Neural crest cell (in vitro differentiated cells): ENCODE measurements at regions not wholly inside any gene's neighbourhood (a gene's known extent, or its start where the extent isn't known, plus 50 kb on each side); places are given as distances from the start of the nearest gene placed in this dataset.

Source experiments
- DNase-seq: peaks from one replicate; pipeline ENCODE4 v3.0.0; 2021; ENCODE audit warnings: low read depth, mixed read lengths, low spot score
- H3K27ac Mint-ChIP-seq: one replicate; pipeline ENCODE4 v1.8.0; 2021; ENCODE audit warnings: mild to moderate bottlenecking, mixed read lengths; ENCODE audit not compliant: unreplicated experiment
- H3K27me3 Mint-ChIP-seq: 2 replicates; pipeline ENCODE4 v1.8.0; 2021; ENCODE audit warnings: low read depth, mild to moderate bottlenecking, mixed read lengths
- H3K36me3 Mint-ChIP-seq: 2 replicates; pipeline ENCODE4 v1.8.0; 2021; ENCODE audit warnings: low read depth, mild to moderate bottlenecking, mixed read lengths
- H3K4me1 Mint-ChIP-seq: 2 replicates; pipeline ENCODE4 v1.8.0; 2021; ENCODE audit warnings: mixed read lengths
- H3K4me3 Mint-ChIP-seq: one replicate; pipeline ENCODE4 v1.8.0; 2021; ENCODE audit warnings: mild to moderate bottlenecking, mixed read lengths
- H3K9me3 Mint-ChIP-seq: 2 replicates; pipeline ENCODE4 v1.8.0; 2021; ENCODE audit warnings: mixed read lengths
- TF ChIP-seq, protein P1 (sequence below): fragments of 200-600 bp; sonication (generic); conservative IDR thresholded peaks from 2 replicates; pipeline ENCODE4 v1.5.0; 2021; ENCODE audit warnings: antibody characterized with exemption, mild to moderate bottlenecking

DNA sequence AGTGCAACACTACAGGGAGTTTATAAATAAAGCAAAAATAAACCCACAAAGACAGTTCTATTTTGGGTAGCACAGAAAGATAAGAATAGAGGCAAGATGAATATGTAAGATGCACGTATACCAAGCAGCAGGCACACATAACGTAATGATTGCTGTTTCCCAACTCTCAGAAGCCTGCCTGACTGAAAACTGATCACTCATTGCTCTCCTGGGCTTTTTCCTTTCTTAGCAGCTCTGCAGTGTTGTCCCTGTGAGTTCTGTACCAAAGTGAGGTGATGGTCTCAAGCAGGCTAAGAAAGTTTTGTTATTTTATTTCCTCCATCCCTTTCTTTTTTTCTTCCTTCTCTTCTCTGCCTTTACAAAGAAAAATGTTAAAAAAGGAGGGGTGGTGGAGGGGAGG is 522.0 kb upstream of the MAN1A1 start:
- no peak for DNase-seq
- H3K4me1 Mint-ChIP-seq = no peaks in the 10 kb centered on the region
- H3K9me3 Mint-ChIP-seq = no peaks in the 10 kb centered on the region
- H3K27ac Mint-ChIP-seq = no peak overlapping the region
- no peak overlapping the region for H3K4me3 Mint-ChIP-seq
- H3K36me3 Mint-ChIP-seq = no peaks in the 10 kb centered on the region
- TF ChIP-seq, protein P1, sequence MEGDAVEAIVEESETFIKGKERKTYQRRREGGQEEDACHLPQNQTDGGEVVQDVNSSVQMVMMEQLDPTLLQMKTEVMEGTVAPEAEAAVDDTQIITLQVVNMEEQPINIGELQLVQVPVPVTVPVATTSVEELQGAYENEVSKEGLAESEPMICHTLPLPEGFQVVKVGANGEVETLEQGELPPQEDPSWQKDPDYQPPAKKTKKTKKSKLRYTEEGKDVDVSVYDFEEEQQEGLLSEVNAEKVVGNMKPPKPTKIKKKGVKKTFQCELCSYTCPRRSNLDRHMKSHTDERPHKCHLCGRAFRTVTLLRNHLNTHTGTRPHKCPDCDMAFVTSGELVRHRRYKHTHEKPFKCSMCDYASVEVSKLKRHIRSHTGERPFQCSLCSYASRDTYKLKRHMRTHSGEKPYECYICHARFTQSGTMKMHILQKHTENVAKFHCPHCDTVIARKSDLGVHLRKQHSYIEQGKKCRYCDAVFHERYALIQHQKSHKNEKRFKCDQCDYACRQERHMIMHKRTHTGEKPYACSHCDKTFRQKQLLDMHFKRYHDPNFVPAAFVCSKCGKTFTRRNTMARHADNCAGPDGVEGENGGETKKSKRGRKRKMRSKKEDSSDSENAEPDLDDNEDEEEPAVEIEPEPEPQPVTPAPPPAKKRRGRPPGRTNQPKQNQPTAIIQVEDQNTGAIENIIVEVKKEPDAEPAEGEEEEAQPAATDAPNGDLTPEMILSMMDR = no peak
- H3K27me3 Mint-ChIP-seq = no peaks in the 10 kb centered on the region

DNA sequence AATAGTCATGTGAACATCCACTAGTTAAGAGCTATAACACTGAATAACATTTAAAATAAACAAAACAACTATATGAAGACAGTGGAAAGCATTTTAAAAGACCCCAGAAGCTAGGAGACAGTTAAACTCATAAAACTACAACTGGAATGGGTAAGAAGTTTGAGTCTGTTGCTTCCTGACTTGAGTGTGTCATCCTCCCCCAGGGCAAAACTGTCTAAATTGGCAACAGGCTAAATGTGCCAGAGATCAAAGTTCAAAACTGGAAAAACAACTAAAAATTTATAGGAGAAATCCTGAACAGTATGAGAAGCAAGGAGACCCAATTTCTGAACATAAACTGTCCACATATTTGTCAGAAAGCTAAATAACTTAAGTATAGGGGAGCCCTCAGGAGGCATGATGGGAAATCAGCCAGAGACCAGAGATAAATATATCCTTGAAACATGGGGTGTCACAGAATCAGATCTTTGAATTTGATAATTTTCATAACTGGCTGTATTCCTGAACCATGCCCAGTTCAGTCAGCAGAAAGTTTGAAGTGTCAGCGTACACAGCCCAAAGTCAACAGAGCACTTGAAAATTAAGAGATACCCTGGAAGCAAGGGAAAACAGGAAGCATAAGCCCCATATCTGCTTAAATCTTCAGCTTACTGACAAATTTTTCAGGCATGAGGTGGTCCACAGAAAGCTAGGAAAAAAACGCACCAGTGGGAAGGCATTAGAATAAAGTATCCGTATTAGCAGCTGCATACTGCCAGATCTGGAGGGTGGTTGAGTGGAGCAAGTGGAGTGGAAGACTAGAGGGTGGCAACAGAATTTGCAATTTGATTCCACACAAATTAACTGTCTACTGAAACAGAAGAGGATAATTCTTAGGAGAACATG is 516.1 kb upstream of the MAN1A1 start:
- Mint-ChIP-seq H3K27ac (no peak overlapping the region), H3K27me3 (no peaks in the 10 kb centered on the region), H3K4me3 (no peak overlapping the region), H3K36me3 (peaks cover 3% of the 10 kb centered on the region), H3K4me1 (no peaks in the 10 kb centered on the region), H3K9me3 (peaks cover 3% of the 10 kb centered on the region)
- TF ChIP-seq, protein P1 = no peak
- no peak for DNase-seq

DNA sequence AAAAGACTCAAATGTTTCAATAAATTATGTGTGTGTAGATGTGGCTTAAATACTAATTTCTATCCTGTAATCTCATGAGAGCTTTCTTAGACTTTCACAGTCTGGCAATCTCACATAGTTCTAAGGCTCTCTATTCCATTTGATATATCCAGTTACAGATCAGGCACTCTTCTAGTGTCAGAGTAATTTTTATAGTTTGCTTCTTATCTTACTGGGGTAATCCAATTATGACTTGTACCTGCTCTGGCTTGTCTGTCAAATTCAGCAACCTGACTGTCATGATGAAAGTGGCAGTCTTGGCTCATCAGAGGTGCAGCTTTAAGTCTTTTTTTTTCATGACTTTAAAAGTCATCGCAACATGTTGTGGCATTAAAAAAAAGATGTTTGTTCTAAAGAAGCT is 513.2 kb upstream of the MAN1A1 start:
- peaks cover 3% of the 10 kb centered on the region for H3K9me3 Mint-ChIP-seq
- H3K4me1 Mint-ChIP-seq = no peaks in the 10 kb centered on the region
- H3K27ac Mint-ChIP-seq = no peak overlapping the region
- peaks cover 3% of the 10 kb centered on the region for H3K36me3 Mint-ChIP-seq
- no peaks in the 10 kb centered on the region for H3K27me3 Mint-ChIP-seq
- no peak for DNase-seq
- H3K4me3 Mint-ChIP-seq = no peak overlapping the region
- TF ChIP-seq, protein P1 = no peak

DNA sequence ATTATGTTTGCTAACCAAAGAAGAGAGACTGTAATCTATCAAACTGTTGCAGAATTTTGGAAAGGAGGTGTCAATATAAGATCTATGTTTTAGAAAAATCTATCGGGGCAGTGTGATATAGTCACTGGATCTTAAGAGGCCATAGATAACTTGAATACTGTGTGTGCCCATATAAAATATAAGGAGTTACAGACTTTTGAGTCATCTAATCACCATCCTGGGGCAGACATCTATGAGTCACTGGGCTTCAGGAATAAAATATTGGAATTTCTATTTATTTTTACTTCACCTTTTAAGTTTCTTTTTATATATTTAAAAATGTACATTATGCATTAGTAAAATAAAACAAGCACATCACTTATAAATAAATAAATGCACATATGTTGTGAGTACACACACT is 509.3 kb upstream of the MAN1A1 start:
- TF ChIP-seq, protein P1 = no peak
- no peak for DNase-seq
- no peaks in the 10 kb centered on the region for H3K4me1 Mint-ChIP-seq
- H3K9me3 Mint-ChIP-seq = peaks cover 3% of the 10 kb centered on the region
- no peak overlapping the region for H3K27ac Mint-ChIP-seq
- no peak overlapping the region for H3K4me3 Mint-ChIP-seq
- H3K27me3 Mint-ChIP-seq = no peaks in the 10 kb centered on the region
- no peaks in the 10 kb centered on the region for H3K36me3 Mint-ChIP-seq

DNA sequence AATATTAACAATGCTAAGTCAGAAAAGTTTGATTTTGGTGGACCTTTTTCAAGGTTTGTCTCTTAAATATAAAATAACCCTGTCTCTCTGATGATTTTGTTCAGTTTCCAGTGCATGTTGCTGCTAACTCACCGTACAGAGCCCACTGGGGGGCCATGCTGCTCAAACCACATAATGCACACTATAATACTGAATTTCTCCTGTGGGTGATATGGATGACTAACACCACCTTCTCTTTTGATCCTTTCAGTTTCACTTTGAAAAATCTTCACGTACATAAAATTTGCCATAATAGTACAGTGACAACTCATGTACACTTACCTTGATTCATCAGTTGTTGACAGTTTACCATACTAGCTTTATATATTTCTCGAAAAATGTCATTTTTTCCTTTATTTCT is 506.6 kb upstream of the MAN1A1 start:
- DNase-seq = no peak
- Mint-ChIP-seq H3K4me1 (peaks cover 6% of the 10 kb centered on the region), H3K9me3 (peaks cover 3% of the 10 kb centered on the region), H3K27ac (no peak overlapping the region), H3K4me3 (no peak overlapping the region), H3K36me3 (no peaks in the 10 kb centered on the region), H3K27me3 (no peaks in the 10 kb centered on the region)
- TF ChIP-seq, protein P1 = no peak
